SKM-1 (cell line): ENCODE measurements at regions not wholly inside any gene's neighbourhood (a gene's known extent, or its start where the extent isn't known, plus 50 kb on each side); places are given as distances from the start of the nearest gene placed in this dataset.
"Not testable (repeated sequence)": the region's sequence is repeated elsewhere in the genome, so short reads cannot be mapped to it uniquely, and the experiment has no call there.

Source experiments
- DNase-seq: peaks from one replicate; lab custom pipeline; 2025; ENCODE audit not compliant: unreplicated experiment; lab: John Stamatoyannopoulos, UW

DNA sequence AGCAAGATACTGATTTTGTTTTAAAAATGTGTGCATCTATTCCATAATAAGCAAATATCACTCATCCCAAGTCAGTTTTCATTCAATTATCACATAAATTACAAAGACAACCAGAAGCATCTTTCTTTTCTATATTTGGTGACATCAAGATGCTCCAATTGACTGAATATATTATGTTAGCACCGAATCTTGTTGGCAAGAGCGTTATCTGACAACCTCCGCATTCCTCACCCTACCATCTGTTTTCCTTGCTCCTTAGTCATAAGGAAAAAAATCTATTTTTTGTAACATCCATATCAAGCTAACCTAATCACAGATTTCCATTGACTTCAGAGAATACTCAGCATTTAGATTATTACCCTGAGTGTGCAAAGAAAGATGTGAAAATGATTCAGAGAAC is 212.2 kb upstream of the KYNU start:
- DNase-seq = no peak

DNA sequence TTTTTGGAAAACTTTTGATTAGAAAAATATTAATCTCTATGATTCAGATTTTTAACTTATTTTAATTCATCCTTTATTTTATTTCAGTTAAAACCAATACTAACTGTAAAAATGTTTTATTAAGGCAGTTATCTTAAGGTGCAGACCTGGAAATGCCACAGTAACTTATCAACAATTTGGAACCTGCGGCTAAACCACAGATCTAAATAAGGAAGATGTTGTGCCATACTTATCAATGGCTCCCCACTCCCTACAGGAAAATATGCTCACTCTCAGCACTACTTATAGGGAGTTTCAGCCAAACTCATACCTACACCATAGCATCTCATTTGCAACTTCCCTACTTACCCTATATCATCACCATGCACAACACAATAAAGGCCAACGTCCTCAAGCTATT is 226.9 kb upstream of the KYNU start:
- DNase-seq = no peak

DNA sequence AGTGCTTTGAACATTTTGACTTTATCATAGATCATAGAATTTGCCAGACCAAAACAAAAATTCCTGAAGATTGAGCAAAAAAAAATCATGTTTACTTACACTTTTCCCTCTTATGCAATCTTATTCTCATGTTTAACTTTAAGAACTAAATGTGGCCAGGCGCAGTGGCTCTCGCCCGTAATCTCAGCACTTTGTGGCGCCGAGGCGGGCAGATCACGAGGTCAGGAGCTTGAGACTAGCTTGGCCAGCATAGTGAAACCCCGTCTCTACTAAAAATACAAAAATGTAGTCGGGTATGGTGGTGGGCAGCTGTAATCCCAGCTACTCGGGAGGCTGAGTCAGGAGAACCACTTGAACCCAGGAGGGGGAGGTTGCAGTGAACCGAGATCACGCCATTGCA is 227.9 kb upstream of the KYNU start:
- no peak for DNase-seq

DNA sequence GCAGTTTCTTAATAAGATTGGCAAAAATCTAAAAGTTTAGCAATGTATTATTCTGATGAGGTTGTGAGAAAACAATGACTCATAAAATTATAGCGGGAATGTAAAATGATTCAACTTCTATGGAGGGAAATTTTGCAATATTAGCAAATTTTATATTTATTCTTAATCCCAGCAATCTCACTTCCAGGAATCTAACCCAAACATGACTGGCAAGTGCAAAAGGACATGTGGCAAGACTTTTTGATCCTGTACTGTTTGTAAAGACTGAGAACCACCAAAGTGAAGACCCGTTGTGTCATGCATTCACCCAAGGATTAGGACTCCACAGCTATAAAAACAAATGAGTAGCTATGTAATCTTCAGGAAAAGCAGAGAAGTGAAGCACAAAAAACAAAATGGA is 234.8 kb upstream of the KYNU start:
- DNase-seq = no peak

DNA sequence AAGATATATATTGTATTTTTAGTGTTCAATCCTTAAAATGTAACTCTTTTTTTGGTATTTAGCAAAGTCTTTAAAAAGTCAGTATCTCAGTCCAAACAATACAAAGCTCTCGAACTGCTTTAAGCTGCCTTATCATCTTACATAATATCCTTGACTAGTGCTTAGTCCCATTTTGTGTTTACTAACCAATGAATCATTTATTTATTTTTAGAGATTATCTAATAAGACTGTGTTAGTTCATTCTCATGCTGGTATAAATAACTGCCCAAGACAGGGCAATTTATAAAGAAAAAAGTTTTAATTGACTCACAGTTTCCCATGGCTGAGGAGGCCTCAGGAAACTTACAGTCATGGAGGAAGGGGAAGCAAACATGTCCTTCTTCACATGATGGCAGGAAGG is 248.3 kb upstream of the KYNU start:
- no peak for DNase-seq

DNA sequence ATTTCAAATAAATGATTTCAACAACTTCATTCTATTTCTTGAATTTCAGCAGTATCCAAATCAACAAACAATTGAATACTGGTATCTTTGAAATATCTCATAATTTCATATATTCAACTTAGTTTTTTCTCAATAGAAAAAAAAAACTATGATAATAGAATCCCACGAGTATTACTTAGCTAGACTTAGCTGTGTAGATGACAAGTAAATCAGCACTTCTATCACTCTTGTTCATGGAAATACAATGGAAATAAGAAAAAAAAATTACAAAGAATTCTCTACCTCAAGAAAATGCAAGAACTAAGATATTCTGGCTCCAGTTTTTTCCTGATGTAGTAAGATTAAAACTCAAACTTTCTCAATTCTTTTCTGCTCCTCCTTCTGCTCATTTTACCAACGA is 256.2 kb upstream of the KYNU start:
- no peak for DNase-seq

DNA sequence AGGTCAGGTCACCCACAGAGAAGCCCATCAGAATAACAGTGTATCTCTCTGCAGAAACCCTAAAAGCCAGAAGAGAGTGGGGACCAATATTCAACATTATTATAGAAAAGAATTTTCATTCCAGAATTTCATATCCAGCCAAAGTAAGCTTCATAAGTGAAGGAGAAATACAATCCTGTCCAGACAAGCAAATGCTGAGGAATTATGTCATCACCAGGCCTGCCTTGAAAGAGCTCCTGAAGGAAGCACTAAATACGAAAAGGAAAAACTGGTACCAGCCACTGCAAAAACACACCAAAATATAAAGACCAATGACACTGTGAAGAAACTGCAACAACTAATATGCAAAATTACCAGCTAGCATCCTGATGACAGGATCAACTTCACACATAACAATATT is 260.0 kb upstream of the KYNU start:
- DNase-seq = no peak

DNA sequence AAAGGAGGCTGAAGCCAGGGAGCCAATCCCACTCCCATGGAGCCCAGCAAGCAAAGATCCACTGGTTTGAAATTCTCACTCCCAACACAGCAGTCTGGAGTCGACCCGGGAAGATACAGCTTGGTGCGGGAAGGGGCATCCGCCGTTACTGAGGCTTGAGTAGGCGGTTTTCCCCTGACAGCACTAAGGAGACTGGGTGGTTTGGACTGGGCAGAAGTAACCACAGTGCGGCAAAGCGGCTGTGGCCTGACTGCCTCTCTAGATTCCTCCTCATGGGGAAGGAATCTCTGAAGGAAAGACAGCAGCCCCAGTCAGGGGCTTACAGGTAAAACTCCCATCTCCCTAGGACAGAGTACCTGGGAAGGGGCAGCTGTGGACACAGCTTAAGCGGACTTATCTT is 261.6 kb upstream of the KYNU start:
- DNase-seq = no peak

DNA sequence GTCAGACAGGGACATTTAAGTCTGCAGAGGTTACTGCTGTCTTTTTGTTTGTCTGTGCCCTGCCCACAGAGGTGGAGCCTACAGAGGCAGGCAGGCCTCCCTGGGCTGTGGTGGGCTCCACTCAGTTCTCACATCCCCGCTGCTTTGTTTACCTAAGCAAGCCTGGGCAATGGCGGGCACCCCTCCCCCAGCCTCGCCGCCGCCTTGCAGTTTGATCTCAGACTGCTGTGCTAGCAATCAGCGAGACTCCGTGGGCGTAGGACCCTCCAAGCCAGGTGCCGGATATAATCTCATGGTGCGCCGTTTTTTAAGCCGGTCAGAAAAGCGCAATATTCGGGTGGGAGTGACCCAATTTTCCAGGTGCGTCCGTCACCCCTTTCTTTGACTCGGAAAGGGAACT is 264.3 kb upstream of the KYNU start:
- not testable (repeated sequence) for DNase-seq

DNA sequence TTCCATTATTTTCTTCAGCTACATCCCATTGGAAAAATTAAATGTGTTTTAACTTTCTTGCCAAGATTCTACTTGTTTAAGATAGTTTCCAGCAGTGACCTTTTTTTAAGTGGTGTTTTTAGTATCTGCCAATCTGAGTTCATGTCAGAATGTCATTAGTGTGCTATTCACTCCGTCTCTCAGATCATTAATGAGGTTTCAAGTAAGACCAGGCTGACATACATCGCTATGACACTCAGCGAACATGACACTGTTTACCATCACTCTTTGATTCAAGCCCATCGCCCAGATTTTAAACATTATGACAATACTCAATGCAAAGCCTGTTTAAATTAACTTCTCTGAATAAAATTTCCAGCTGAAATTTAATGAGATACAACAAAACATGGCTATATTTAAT is 272.0 kb upstream of the KYNU start:
- DNase-seq = no peak

DNA sequence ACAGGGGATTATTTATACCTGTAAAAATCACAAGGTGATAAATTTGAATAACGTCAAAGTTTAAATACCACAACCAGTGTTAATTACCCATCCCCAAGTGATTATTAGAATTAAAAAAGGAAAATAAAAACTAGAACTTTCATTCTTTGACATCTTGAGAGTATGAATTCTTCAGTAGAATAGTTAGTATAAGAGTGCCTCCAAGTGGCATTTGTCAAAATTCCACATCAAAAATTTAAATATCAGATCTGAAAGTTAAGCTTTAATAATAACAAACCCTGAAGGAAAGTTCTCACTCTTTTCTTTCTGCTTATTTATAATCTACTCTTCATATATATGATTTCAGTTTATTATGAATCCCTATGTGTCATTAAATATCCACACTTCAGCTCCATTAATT is 273.7 kb upstream of the KYNU start:
- no peak for DNase-seq

DNA sequence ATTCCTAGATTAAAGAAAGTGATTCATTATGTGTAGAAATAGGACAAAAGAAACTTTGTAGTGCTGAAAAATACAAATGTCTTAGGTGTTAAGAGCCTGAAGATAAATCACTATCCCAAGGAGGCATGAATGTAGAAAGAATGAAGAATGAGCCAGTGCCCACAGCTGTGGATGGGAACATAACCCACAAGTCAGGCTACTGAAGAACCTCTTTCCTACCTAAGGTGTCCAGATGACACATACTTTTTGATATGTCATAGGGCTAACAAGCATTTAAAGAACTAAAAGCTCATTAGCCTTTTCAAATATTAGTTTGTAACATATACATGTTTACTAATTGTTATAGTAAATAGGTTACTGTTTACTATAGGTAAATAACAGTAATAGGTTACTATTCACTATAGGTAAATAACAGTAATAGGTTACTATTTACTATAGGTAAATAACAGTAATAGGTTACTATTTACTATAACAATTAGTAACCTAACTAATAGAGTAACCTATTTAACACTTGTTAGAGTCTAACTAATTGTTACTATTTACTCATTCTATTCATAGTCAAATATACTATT is 275.0 kb upstream of the KYNU start:
- no peak for DNase-seq

DNA sequence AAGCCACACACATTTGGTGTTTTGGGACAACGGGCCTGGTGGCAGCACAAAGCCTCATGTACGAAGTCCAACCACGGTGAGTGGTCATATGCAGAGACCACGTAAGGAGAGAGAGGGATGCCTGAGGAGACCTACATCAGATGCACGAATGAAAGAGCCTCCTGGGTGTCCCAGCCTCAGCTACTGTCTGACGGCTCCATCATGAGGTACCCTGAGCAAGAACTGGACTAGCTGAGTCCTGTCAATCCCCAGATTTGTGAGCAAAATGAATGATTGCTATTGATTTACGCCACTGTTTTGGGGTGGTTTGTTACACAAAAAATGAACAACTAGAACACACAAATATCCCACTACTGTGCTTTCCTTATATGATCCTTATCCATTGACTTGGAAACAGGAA is 275.7 kb upstream of the KYNU start:
- DNase-seq = no peak

DNA sequence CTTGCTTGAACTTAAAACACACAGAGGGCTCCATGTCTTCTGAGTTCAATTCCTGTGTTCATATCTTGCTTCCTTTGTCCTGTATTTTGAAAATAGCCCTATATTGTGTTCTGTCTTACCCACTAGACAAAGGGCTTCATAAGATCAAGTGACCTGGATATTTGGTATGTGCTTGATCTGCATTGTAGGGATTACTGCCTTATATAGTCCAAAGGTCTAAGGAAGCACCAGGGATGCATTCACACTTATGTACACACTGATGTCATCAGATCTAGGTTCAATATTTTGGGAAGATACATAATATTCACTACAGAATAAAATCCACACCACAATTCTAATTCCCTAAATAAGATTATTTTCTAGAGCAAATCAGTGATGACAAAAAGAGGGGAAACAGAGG is 278.0 kb upstream of the KYNU start:
- DNase-seq = no peak

DNA sequence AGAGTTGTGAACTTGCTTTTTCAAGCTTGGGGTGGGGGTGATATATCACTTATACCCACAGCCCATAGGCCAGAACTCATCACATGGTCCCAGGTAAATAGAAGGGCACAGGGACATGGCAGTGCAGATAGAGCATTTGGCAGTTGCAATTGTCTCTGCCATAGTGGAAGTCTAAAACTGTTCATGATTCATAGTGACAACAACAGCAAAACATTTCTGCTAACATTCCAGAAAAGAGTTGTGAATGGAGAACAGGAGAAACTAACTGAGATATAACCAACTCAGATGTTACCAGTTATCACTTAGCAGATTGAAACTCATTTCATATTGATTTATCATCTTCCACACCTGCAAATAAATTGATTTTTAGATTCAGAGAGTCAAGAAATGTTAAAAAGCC is 278.6 kb upstream of the KYNU start:
- DNase-seq = no peak

DNA sequence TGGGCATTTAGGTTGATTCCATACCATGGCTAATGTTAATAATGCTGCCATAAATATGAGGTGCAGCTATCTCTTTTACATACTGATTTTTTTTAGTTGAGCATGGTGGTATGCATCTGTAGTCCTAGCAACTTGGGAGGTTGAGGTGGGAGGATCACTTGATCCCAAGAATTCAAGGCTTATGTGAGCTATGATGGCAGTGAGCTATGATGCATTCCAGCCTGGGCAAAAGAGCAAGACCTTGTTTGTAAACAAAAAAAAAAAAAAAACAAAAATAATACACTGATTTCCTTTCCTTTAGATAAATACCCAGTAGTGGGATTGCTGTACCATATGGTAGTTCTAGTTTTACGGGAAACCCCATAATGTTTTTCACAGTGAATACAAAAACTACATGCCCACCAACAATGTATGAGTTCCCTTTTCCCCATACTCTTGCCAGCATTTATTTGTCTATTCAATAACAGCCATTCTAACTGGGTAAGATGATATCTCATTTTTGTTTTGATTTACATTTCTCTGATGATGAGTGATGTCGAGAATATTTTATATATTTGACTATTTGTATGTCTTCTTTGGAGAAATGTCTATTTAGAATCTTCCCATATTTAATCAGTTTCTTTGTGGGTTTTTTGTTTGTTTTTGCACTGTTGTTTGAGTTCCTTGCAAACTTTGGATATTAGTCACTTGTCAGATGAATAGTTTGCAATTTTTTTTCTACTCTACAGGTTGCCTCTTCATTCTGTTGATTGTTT is 281.0 kb upstream of the KYNU start:
- DNase-seq = no peak

DNA sequence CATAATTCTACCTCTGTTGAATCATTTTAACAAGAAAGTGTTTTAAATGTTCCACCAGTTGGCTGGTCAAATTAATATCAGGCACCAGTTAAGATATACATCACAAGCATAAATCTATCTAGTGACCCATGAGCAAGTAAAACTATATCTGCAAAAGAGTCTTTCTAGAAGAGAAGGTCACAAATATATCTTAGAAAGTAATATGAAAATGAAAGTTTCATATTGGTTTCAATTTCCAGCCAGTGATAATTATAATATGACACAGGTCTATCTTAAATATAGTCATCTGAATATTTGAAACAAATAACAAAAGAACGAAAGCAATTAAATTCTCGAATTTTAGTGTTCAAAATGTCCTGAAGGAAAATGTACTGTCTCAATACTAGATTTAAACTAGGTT is 282.5 kb upstream of the KYNU start:
- no peak for DNase-seq

DNA sequence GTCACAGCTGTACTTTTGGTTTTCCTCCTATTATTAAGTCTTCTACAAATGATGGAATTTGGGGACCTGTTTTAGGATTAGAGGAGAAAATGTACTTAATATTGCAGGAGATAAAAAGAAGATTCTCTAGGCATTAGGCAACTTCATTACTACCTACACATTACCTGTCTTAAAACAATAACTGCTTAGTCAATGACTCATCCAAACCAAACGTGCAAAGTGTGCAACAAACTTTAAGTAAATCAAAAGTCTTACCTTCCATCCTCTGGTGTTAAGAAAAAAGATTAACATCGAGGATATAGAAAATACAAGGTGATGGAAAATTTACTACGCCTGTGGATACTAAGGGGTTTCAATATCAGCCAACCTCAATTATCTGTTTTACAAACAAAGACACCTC is 285.3 kb upstream of the KYNU start:
- DNase-seq = no peak

DNA sequence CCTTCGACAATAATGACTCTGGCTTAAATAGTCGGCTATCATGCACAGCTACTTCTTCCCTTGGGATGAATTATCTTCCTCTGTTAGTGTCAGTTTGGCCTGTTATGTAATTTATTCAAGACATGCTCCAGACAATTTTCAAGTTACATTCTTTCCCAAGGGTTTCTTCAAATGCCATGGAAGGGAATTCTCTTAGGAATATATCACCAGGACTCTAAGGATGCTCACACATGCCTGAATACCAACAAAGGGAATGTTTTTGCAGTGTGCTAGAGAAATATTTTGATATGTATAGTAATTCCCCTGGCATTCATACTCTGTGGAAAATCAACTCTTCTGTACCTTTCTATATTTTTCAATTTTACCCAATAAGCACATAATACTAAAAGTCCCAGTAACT is 286.0 kb upstream of the KYNU start:
- no peak for DNase-seq

DNA sequence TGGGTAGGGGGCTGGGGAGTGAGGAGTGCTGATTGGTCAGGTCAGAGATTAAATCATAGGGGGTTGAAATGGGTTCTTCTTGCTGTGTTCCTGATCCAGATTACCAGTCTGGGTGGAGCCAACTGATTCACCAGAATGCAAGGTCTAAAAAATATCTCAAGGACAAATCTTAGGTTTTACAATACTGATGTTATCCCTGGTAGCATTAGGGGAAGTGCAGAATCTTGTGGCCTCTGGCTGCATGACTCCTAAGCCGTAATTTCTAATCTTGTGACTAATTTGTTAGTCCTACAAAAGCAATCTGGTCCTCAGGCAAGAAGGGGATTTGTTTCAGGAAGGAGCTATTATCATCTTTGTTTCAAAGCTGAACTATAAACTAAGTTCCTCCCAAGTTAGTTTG is 289.2 kb upstream of the KYNU start:
- no peak for DNase-seq

DNA sequence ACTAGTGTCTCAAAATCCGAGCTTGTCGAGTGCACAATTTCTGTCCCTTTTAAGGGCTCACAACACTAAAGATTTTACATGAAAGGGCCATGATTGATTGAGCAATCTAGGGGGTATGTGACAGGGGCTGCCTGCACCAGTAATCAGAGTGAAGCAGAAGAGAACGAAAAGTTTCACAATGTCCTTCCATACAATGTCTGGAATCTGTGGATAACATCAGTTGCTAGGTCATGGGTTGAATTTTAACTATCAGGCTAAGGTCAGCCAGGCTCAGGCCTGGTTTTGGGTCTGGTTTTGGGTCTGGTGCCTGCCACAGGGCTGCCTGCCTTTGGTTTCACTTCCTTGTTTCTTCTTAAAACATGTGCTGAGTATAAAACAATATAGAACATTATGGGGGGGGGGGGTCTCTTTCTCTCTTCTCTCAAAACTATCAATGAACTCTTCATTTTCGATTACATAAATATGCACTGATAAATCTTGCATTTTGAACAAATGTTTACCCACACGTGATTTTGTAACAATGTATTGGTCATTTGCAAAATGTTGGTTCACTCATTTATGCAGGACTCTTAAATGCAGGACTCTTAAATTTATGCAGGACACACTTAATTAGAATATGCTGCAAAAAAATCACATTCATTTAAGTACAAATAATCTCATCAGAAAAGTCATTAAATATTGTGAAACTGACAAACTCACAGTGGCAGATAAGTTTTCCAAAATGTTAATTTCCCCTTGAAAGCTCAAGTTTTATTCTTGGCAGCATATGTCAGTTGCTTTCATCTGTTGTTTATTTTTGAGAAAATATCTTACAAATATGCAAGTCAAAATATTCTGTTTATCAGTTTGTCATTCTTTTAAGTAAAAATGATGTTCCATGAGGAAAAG is 290.5 kb upstream of the KYNU start:
- no peak for DNase-seq

DNA sequence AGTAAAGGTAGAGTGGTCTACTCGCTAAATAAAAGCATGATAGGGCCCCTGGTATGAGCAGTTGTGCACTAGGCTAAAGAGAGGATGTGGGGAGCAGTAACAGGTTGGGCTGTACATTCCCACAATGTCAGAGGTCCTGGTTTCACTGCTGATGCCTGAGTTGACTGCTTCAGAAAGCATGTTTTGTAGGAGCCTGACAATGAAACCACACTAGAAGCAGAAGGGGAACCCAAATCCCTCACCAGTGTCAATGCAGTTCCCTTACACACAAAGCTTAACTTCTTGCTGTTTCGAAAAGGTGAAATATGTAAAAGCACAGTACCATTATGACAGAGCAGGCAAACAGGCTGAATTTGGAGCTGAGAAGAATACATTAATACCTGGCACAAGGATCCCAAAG is 291.7 kb upstream of the KYNU start:
- no peak for DNase-seq
